ENCODE measurements at regions not wholly inside any gene's neighbourhood (a gene's known extent, or its start where the extent isn't known, plus 50 kb on each side); places are given as distances from the start of the nearest gene placed in this dataset.

DNA sequence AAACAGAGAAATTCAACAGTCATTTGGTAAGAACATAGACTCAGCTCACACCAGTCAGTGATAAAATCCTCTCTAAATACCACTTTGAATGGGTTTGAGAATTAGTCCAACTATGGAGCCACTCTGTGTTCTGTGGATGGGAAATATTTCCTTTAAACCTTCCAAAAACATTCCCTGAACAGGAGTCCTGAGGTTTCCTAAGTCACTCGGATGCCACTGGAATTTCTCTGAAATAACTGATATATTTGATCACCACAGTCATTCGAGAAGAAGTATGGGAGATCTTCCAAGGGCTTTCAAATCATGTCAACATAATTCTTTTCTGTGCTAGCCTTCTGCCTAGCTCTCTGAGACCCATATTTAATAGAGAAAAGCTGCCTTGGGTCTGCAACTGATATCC is 958.6 kb downstream of the STIM2 start:
- Histone ChIP-seq H3K4me3 (no peak overlapping the region), H3K9ac (ENCODE audit: control insufficient read depth, insufficient read depth, low read length) (no peak overlapping the region), H3K9me3 (replicated peaks; ENCODE audit: control insufficient read depth, insufficient read depth, low read length) (no peaks in the 10 kb centered on the region), H3K79me2 (ENCODE audit: control insufficient read depth, insufficient read depth, low read length) (no peaks in the 10 kb centered on the region), H3K4me1 (ENCODE audit: control insufficient read depth, insufficient read depth, low read length) (no peaks in the 10 kb centered on the region), H3K27ac (ENCODE audit: control insufficient read depth, insufficient read depth) (no peak overlapping the region), H3K36me3 (ENCODE audit: control insufficient read depth in 2 of 2, insufficient read depth in 2 of 2, low read length in 1 of 2) (no peaks in the 10 kb centered on the region), H2AFZ (ENCODE audit: control insufficient read depth, low read depth, low read length) (no peak overlapping the region), H3K27me3 (replicated peaks in 1 of 2; ENCODE audit: control insufficient read depth in 2 of 2, insufficient read depth in 2 of 2, low read length in 1 of 2) (no peaks in the 10 kb centered on the region), H4K20me1 (ENCODE audit: control insufficient read depth, insufficient read depth) (no peaks in the 10 kb centered on the region), H3K4me2 (ENCODE audit: control insufficient read depth, insufficient read depth) (no peak overlapping the region)
- POLR2A ChIA-PET: interaction anchor here (0.6 kb wide), 1 partner anchor 115 kb away, joined by 3 read pairs; no protein-coding TSS in a partner anchor
- RAD21 ChIA-PET (ENCODE audit: unreplicated experiment): no interaction called here
- in situ Hi-C loops (cut with MboI) (no loop called here), intact Hi-C loops (cut with micrococcal nuclease; ENCODE audit: unreplicated experiment) (no loop called here)
- WGBS (ENCODE audit: insufficient coverage, insufficient replicate concordance, low lambda C conversion rate, missing lambda C conversion rate): 0% methylated on average over 2 of the region's 2 CpGs
- DNase-seq (ENCODE audit: low read depth, low spot score) (no peak), FAIRE-seq (no peak), ATAC-seq (no peak)
- SMC1A ChIA-PET (ENCODE audit: uncharacterized antibody, unreplicated experiment): interaction anchor here (0.6 to 0.8 kb wide), 2 partner anchors 16 to 101 kb away, joined by 3 to 4 read pairs; no protein-coding TSS in a partner anchor
- CTCF ChIA-PET: no interaction called here
- no peak for TF ChIP-seq ZNF207 (IDR thresholded peaks at IDR 0.05; ENCODE audit: borderline replicate concordance)
- no peak for TF ChIP-seq IKZF1 (conservative IDR thresholded peaks at IDR 0.05)
- TF ChIP-seq ZZZ3 (IDR thresholded peaks at IDR 0.05; ENCODE audit: control insufficient read depth, insufficient read length, low read depth): no peak
- TF ChIP-seq BHLHE40 (IDR thresholded peaks at IDR 0.05; ENCODE audit: borderline replicate concordance in 1 of 2, low read depth in 2 of 2, low read length in 1 of 2): no peak
- TF ChIP-seq ZNF592 (IDR thresholded peaks at IDR 0.05): no peak
- TF ChIP-seq, protein P1, sequence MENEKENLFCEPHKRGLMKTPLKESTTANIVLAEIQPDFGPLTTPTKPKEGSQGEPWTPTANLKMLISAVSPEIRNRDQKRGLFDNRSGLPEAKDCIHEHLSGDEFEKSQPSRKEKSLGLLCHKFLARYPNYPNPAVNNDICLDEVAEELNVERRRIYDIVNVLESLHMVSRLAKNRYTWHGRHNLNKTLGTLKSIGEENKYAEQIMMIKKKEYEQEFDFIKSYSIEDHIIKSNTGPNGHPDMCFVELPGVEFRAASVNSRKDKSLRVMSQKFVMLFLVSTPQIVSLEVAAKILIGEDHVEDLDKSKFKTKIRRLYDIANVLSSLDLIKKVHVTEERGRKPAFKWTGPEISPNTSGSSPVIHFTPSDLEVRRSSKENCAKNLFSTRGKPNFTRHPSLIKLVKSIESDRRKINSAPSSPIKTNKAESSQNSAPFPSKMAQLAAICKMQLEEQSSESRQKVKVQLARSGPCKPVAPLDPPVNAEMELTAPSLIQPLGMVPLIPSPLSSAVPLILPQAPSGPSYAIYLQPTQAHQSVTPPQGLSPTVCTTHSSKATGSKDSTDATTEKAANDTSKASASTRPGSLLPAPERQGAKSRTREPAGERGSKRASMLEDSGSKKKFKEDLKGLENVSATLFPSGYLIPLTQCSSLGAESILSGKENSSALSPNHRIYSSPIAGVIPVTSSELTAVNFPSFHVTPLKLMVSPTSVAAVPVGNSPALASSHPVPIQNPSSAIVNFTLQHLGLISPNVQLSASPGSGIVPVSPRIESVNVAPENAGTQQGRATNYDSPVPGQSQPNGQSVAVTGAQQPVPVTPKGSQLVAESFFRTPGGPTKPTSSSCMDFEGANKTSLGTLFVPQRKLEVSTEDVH (IDR thresholded peaks at IDR 0.05; ENCODE audit: low read depth, partially characterized antibody): no peak
- no peak for TF ChIP-seq ZNF274 (IDR thresholded peaks at IDR 0.05; ENCODE audit: insufficient read depth, insufficient read length)
- TF ChIP-seq REST (IDR thresholded peaks at IDR 0.05; ENCODE audit: low read depth, low read length): no peak
- no peak for TF ChIP-seq BACH1 (IDR thresholded peaks at IDR 0.05; ENCODE audit: borderline replicate concordance)
- TF ChIP-seq RB1 (IDR thresholded peaks at IDR 0.05; ENCODE audit: borderline replicate concordance): no peak
- no peak for TF ChIP-seq YBX1 (IDR thresholded peaks at IDR 0.05)
- TF ChIP-seq KLF5 (IDR thresholded peaks at IDR 0.05; ENCODE audit: partially characterized antibody): no peak
- TF ChIP-seq STAT1 (conservative IDR thresholded peaks at IDR 0.05): no peak
- TF ChIP-seq RAD21 (IDR thresholded peaks at IDR 0.05; ENCODE audit: insufficient read depth, low read depth, low read length): no peak
- TF ChIP-seq CREM (IDR thresholded peaks at IDR 0.05; ENCODE audit: low read depth): no peak
- no peak for TF ChIP-seq NR2F1 (conservative IDR thresholded peaks at IDR 0.05)
- BruUV-seq (replicated peaks): no TSS peak

Measured in GM12878 (cell line).